Breast epithelium (tissue), 3 donors: ENCODE measurements at regions not wholly inside any gene's neighbourhood (a gene's known extent, or its start where the extent isn't known, plus 50 kb on each side); places are given as distances from the start of the nearest gene placed in this dataset.

Experiments
- CTCF ChIP-seq, 3 donors: fragments of 450-650 bp; IDR thresholded peaks; one replicate each; pipeline ENCODE4 v1.5.1; 2016 to 2017; ENCODE audit warnings: antibody characterized with exemption in 3 of 3, mild to moderate bottlenecking in 3 of 3, moderate library complexity in 3 of 3
- POLR2A ChIP-seq: fragments of 450-650 bp; IDR thresholded peaks from one replicate; pipeline ENCODE4 v1.6.1; 2016; ENCODE audit warnings: antibody characterized with exemption, mild to moderate bottlenecking, moderate library complexity
- POLR2AphosphoS5 ChIP-seq, 3 donors: sonication (generic); formaldehyde crosslinking; IDR thresholded peaks; one replicate each; pipeline ENCODE4 v1.6.1; 2017; ENCODE audit warnings: antibody characterized with exemption in 3 of 3

GRCh38 chr7:13198036-13198435 lies 510.6 kb downstream of the ARL4A start:
- TF ChIP-seq CTCF (IDR thresholded peaks at IDR 0.05) (no peak), POLR2A (no peak), POLR2AphosphoS5 (IDR thresholded peaks at IDR 0.05) (no peak)
